ENCODE measurements at regions not wholly inside any gene's neighbourhood (a gene's known extent, or its start where the extent isn't known, plus 50 kb on each side); places are given as distances from the start of the nearest gene placed in this dataset.

GRCh38 chr1:57984277-57984676 lies 560.4 kb upstream of the DAB1 start:
- TF ChIP-seq ZBTB33 (IDR thresholded peaks at IDR 0.05; ENCODE audit: borderline replicate concordance, low read depth) (no peak), CTCF (IDR thresholded peaks at IDR 0.05) (no peak), MXI1 (IDR thresholded peaks at IDR 0.05; ENCODE audit: low read depth, low read length) (no peak), FOXM1 (IDR thresholded peaks at IDR 0.05; ENCODE audit: low read depth) (no peak), USF1 (IDR thresholded peaks at IDR 0.05; ENCODE audit: borderline replicate concordance, low read depth) (no peak), SMC3 (IDR thresholded peaks at IDR 0.05; ENCODE audit: low read depth, low read length) (no peak), RAD21 (IDR thresholded peaks at IDR 0.05; ENCODE audit: low read length) (no peak), YY1 (IDR thresholded peaks at IDR 0.05; ENCODE audit: low read depth) (no peak), SIN3A (IDR thresholded peaks at IDR 0.05; ENCODE audit: borderline replicate concordance, low read depth, low read length) (no peak), NFIC (IDR thresholded peaks at IDR 0.05; ENCODE audit: borderline replicate concordance) (no peak), USF2 (IDR thresholded peaks at IDR 0.05; ENCODE audit: borderline replicate concordance, low read depth, low read length) (no peak), POLR2AphosphoS5 (IDR thresholded peaks at IDR 0.05; ENCODE audit: low read depth, low read length) (no peak), EP300 (IDR thresholded peaks at IDR 0.05; ENCODE audit: borderline replicate concordance in 1 of 2, low read depth in 1 of 2, low read length in 1 of 2) (no peak)

Data from SK-N-SH (cell line).